Psoas muscle (tissue), 7 donors: ENCODE measurements at regions not wholly inside any gene's neighbourhood (a gene's known extent, or its start where the extent isn't known, plus 50 kb on each side); places are given as distances from the start of the nearest gene placed in this dataset.
A peak's percentile ranks its signal among the peaks of the same experiment; 100 is the strongest.

Source experiments
- ATAC-seq, 4 donors: fragments of 200-7000 bp; cut with Tn5 transposase; one replicate each; pipeline ENCODE4 v1.9.1; 2020; ENCODE audit warnings: moderate library complexity in 3 of 4, mild to moderate bottlenecking in 2 of 4
- DNase-seq, 2 donors: peaks; one replicate each; pipeline ENCODE4 v3.0.0-alpha.2; 2020
- H3K27ac ChIP-seq: fragments of 200-600 bp; one replicate; pipeline ENCODE4 v1.8.0; 2022
- H3K27me3 ChIP-seq, 3 donors: fragments of 200-600 bp in 1 of 3; one replicate each; pipeline versions ENCODE4 v1.6.1 to v1.8.0; 2013 to 2022; ENCODE audit warnings: low read length in 2 of 3, mild to moderate bottlenecking in 2 of 3, moderate library complexity in 1 of 3; ENCODE audit not compliant: insufficient read depth in 3 of 3
- H3K36me3 ChIP-seq, 2 donors: fragments of 200-600 bp in 1 of 2; one replicate each; pipeline versions ENCODE4 v1.6.1 to v1.8.0; 2013 to 2022; ENCODE audit warnings: low read depth in 1 of 2, mild to moderate bottlenecking in 1 of 2, moderate library complexity in 1 of 2; ENCODE audit not compliant: insufficient read depth in 1 of 2
- H3K4me1 ChIP-seq: fragments of 200-600 bp; one replicate; pipeline ENCODE4 v1.8.0; 2022
- H3K4me3 ChIP-seq: fragments of 200-600 bp; one replicate; pipeline ENCODE4 v1.8.0; 2022; ENCODE audit warnings: mild to moderate bottlenecking
- H3K9me3 ChIP-seq: fragments of 200-600 bp; one replicate; pipeline ENCODE4 v1.8.0; 2022
- CTCF ChIP-seq: fragments of 200-600 bp; IDR thresholded peaks from one replicate; pipeline ENCODE4 v1.8.0; 2022; ENCODE audit warnings: antibody characterized with exemption
- WGBS, 3 donors: extraction: QIAGEN DNeasy Blood & Tissue Kit; methylation state at CpG; one replicate each; pipeline versions ENCODE4 v1.1.6 to v1.1.7; 2013; 5-methylcytosine and 5-hydroxymethylcytosine counted together
- intact Hi-C, 2 donors: fragments of 100-400 bp; cut with DNase I; formaldehyde crosslinking; loops; one replicate each; pipeline versions ENCODE4 v1.11.0 to v1.14.2; 2022
- donor health status: healthy with polysubstance abuse.
- donor health status: DM: no; HTN: no; CAD: no; lungs with moderate emphysema.
- donor health status: Bipolar disorder and iron deficiency.
- donor health status: healthy.
- donor health status: DM: yes; HTN: yes; CAD: no.
- donor health status: DM: no; HTN: no; CAD: no.
- donor health status: DM: yes; HTN: yes; CAD: no.

- DNase-seq = no peak
- 27 to 37% (median 34%) methylated on average over 7 of the region's 7 CpGs for WGBS, 3 donors
- ATAC-seq = peak in 1 of 4 donors; percentile 52
- Histone ChIP-seq H3K27ac (no peak overlapping the region), H3K4me3 (no peak overlapping the region), H3K36me3 (no peaks in the 10 kb centered on the region), H3K27me3 (no peaks in the 10 kb centered on the region), H3K4me1 (peaks cover 4% of the 10 kb centered on the region), H3K9me3 (no peaks in the 10 kb centered on the region)
- TF ChIP-seq CTCF = no peak
- intact Hi-C loops = no loop called here
Measured at GRCh38 chr3:132847849-132848625, 125.8 kb upstream of the NPHP3 start.

GRCh38 chr3:132843851-132844553 is 121.8 kb upstream of the NPHP3 start:
- no peak overlapping the region for H3K27ac ChIP-seq
- no peak overlapping the region for H3K4me3 ChIP-seq
- no peaks in the 10 kb centered on the region for H3K27me3 ChIP-seq
- WGBS, 3 donors = 70 to 78% (median 77%) methylated on average over 4 of the region's 4 CpGs
- H3K9me3 ChIP-seq = no peaks in the 10 kb centered on the region
- intact Hi-C loops = no loop called here
- TF ChIP-seq CTCF = no peak
- no peaks in the 10 kb centered on the region for H3K36me3 ChIP-seq
- H3K4me1 ChIP-seq = peaks cover 4% of the 10 kb centered on the region
- DNase-seq = no peak
- ATAC-seq = no peak

- no peaks in the 10 kb centered on the region for H3K27me3 ChIP-seq
- intact Hi-C loops = no loop called here
- H3K36me3 ChIP-seq = no peaks in the 10 kb centered on the region
- no peak for DNase-seq
- WGBS, 3 donors = 73 to 79% (median 79%) methylated on average over 3 of the region's 3 CpGs
- H3K4me1 ChIP-seq = peaks cover 4% of the 10 kb centered on the region
- H3K9me3 ChIP-seq = no peaks in the 10 kb centered on the region
- TF ChIP-seq CTCF = no peak
- no peak overlapping the region for H3K27ac ChIP-seq
- no peak overlapping the region for H3K4me3 ChIP-seq
- ATAC-seq = no peak
Measured at GRCh38 chr3:132843349-132843748, 121.1 kb upstream of the NPHP3 start.

- WGBS, 3 donors = 91 to 98% (median 92%) methylated on average over 2 of the region's 2 CpGs
- H3K4me1 ChIP-seq = no peaks in the 10 kb centered on the region
- no peak overlapping the region for H3K27ac ChIP-seq
- intact Hi-C loops = no loop called here
- TF ChIP-seq CTCF = no peak
- no peaks in the 10 kb centered on the region for H3K36me3 ChIP-seq
- H3K9me3 ChIP-seq = no peaks in the 10 kb centered on the region
- DNase-seq (no peak), ATAC-seq (no peak)
- no peak overlapping the region for H3K4me3 ChIP-seq
- H3K27me3 ChIP-seq = no peaks in the 10 kb centered on the region
Measured at GRCh38 chr3:132841621-132842020, 119.4 kb upstream of the NPHP3 start.
